ENCODE measurements at regions not wholly inside any gene's neighbourhood (a gene's known extent, or its start where the extent isn't known, plus 50 kb on each side); places are given as distances from the start of the nearest gene placed in this dataset.

DNA sequence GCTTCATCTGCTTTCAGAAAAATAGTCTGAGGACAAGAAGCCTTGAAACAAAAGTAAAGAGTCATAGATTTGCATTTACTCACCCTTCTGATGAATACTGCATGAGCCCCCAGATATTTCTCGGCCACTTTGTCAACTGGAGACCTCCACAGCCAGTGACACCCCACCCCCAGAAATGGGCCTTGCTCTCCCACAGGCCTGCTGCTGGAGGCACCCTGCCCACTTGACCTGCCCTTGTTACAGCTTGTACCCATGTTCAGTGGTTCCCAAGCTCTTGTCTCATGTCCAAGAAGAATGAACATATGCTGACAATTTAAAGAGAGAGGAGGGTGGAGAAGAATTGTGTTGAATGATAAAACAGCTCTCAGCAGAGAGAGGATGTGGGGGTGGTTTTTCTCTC, 225.1 kb downstream of the DCAF12L2 start:
- TF ChIP-seq EP300 (IDR thresholded peaks at IDR 0.05) (no peak), POLR2AphosphoS5 (IDR thresholded peaks at IDR 0.05) (no peak), POLR2A (IDR thresholded peaks at IDR 0.05) (no peak)
- TF ChIP-seq, protein P1, sequence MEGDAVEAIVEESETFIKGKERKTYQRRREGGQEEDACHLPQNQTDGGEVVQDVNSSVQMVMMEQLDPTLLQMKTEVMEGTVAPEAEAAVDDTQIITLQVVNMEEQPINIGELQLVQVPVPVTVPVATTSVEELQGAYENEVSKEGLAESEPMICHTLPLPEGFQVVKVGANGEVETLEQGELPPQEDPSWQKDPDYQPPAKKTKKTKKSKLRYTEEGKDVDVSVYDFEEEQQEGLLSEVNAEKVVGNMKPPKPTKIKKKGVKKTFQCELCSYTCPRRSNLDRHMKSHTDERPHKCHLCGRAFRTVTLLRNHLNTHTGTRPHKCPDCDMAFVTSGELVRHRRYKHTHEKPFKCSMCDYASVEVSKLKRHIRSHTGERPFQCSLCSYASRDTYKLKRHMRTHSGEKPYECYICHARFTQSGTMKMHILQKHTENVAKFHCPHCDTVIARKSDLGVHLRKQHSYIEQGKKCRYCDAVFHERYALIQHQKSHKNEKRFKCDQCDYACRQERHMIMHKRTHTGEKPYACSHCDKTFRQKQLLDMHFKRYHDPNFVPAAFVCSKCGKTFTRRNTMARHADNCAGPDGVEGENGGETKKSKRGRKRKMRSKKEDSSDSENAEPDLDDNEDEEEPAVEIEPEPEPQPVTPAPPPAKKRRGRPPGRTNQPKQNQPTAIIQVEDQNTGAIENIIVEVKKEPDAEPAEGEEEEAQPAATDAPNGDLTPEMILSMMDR (IDR thresholded peaks at IDR 0.05), result no peak
- DNase-seq (ENCODE audit: low spot score in 2 of 2), result no peak
- no peak overlapping the region for H3K27ac ChIP-seq
- no peak overlapping the region for H3K4me3 ChIP-seq
- no peaks in the 10 kb centered on the region for H3K36me3 ChIP-seq
- H3K4me1 ChIP-seq, result no peaks in the 10 kb centered on the region
- H3K9me3 ChIP-seq, result no peaks in the 10 kb centered on the region
- no peaks in the 10 kb centered on the region for H3K27me3 ChIP-seq
- 81% methylated on average over 1 of the region's 1 CpG for WGBS

DNA sequence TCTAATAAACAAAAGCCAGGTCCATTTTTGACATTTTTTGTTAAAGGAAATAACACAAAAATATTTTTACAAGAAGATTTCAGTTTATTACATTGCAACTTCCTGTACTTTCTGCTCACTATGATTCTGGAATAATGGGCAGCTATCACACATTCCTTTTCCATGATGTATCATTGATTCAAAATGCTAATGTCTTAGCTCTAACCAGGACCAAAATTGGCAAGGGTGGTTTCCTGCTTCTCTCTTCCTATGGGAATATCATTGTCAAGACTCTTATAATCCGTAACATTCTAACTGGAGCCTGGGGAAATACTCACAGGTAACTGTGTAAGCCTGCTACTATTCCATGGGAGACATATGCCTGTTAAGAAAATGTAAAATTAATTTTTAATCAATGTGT, 218.6 kb downstream of the DCAF12L2 start:
- no peaks in the 10 kb centered on the region for H3K9me3 ChIP-seq
- no peaks in the 10 kb centered on the region for H3K27me3 ChIP-seq
- no peaks in the 10 kb centered on the region for H3K4me1 ChIP-seq
- no peak for TF ChIP-seq EP300 (IDR thresholded peaks at IDR 0.05)
- TF ChIP-seq, protein P1 (IDR thresholded peaks at IDR 0.05), result no peak
- TF ChIP-seq POLR2AphosphoS5 (IDR thresholded peaks at IDR 0.05), result no peak
- TF ChIP-seq POLR2A (IDR thresholded peaks at IDR 0.05), result no peak
- no peak overlapping the region for H3K27ac ChIP-seq
- 37% methylated on average over 1 of the region's 1 CpG for WGBS
- no peak overlapping the region for H3K4me3 ChIP-seq
- H3K36me3 ChIP-seq, result no peaks in the 10 kb centered on the region
- DNase-seq (ENCODE audit: low spot score in 2 of 2), result no peak

DNA sequence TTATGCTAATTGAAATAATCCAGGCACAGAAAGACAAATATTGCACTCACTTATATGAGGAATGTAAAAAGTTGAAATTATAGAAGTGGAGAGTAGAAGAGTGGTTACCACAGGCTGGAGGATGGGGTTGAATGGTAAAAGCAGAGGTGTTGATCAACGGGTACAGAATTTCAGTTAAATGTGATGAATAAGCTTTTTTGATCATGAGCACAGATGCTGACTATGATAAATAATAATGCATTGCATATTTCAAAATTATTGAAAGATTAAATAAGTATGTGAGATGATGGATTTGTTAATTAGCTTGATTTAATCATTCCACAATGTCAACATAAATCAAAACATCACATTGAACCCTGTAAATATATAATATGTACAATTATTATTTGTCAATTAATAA, 213.1 kb downstream of the DCAF12L2 start:
- H3K4me1 ChIP-seq, result no peaks in the 10 kb centered on the region
- DNase-seq (ENCODE audit: low spot score in 2 of 2), result no peak
- no peaks in the 10 kb centered on the region for H3K36me3 ChIP-seq
- WGBS, result 68% methylated on average over 1 of the region's 1 CpG
- no peak overlapping the region for H3K27ac ChIP-seq
- no peaks in the 10 kb centered on the region for H3K9me3 ChIP-seq
- H3K4me3 ChIP-seq, result no peak overlapping the region
- TF ChIP-seq, protein P1 (IDR thresholded peaks at IDR 0.05), result no peak
- TF ChIP-seq EP300 (IDR thresholded peaks at IDR 0.05) (no peak), POLR2AphosphoS5 (IDR thresholded peaks at IDR 0.05) (no peak), POLR2A (IDR thresholded peaks at IDR 0.05) (no peak)
- no peaks in the 10 kb centered on the region for H3K27me3 ChIP-seq

DNA sequence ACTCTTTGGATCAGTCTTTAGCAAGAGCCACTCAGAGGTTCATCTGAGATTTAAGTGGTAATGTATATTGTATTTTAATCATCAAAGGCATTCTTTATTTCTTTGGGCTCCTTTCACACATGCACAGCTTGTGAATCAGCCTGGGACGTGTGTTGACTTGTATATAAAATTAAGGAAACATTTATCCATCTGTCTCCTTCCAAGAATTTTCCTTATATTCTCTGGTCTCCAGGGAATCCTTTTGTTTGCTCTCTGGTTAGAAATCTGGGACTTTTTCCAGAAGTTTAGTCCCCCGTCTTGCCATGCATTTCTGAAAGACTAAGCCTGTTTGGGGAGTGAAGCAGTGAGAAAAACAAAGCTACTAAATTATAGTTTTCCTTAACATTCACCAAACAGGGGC, 212.3 kb downstream of the DCAF12L2 start:
- no peaks in the 10 kb centered on the region for H3K27me3 ChIP-seq
- TF ChIP-seq EP300 (IDR thresholded peaks at IDR 0.05), result no peak
- TF ChIP-seq POLR2A (IDR thresholded peaks at IDR 0.05), result no peak
- no peak for TF ChIP-seq POLR2AphosphoS5 (IDR thresholded peaks at IDR 0.05)
- TF ChIP-seq, protein P1 (IDR thresholded peaks at IDR 0.05), result no peak
- no peak for DNase-seq (ENCODE audit: low spot score in 2 of 2)
- no peaks in the 10 kb centered on the region for H3K9me3 ChIP-seq
- H3K27ac ChIP-seq, result no peak overlapping the region
- 20% methylated on average over 2 of the region's 2 CpGs for WGBS
- H3K36me3 ChIP-seq, result no peaks in the 10 kb centered on the region
- H3K4me3 ChIP-seq, result no peak overlapping the region
- no peaks in the 10 kb centered on the region for H3K4me1 ChIP-seq

DNA sequence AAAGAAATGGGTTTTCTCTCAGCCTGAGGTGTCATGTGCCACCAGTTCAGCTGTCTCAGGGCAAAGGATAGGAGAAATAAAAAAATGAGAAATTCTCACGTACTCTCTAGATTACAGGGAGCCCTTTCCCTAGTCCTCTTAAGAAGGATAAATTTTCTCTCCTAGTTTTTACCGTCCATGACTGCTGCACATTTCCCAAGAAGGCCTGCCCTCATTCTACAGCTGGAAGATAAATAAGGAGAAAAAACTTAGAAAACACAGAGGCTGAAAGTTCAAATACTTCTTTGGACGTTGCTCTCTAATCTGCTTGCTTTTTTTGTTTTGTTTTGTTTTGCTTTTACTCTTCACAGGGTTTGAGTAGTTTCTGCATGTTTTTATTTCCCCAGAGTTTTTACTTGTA, 211.9 kb downstream of the DCAF12L2 start:
- Histone ChIP-seq H3K9me3 (no peaks in the 10 kb centered on the region), H3K27me3 (no peaks in the 10 kb centered on the region), H3K4me1 (no peaks in the 10 kb centered on the region), H3K27ac (no peak overlapping the region), H3K36me3 (no peaks in the 10 kb centered on the region), H3K4me3 (no peak overlapping the region)
- TF ChIP-seq POLR2A (IDR thresholded peaks at IDR 0.05) (no peak), POLR2AphosphoS5 (IDR thresholded peaks at IDR 0.05) (no peak), EP300 (IDR thresholded peaks at IDR 0.05) (no peak)
- TF ChIP-seq, protein P1 (IDR thresholded peaks at IDR 0.05), result no peak
- WGBS, result 31% methylated on average over 3 of the region's 3 CpGs
- DNase-seq (ENCODE audit: low spot score in 2 of 2), result no peak
